Mucosa of rectum (tissue), 2 donors: ENCODE measurements at regions not wholly inside any gene's neighbourhood (a gene's known extent, or its start where the extent isn't known, plus 50 kb on each side); places are given as distances from the start of the nearest gene placed in this dataset.

ENCODE experiments used
- H3K27ac ChIP-seq, 2 donors: one replicate each; pipeline ENCODE4 v1.7.0; 2013; ENCODE audit warnings: inconsistent platforms in 2 of 2, low read depth in 2 of 2, low read length in 2 of 2
- H3K27me3 ChIP-seq, 2 donors: one replicate each; pipeline ENCODE4 v1.7.0; 2013; ENCODE audit warnings: low read length in 2 of 2; ENCODE audit not compliant: control insufficient read depth in 2 of 2, insufficient read depth in 2 of 2
- H3K36me3 ChIP-seq, 2 donors: one replicate each; pipeline ENCODE4 v1.7.0; 2013; ENCODE audit warnings: low read length in 2 of 2; ENCODE audit not compliant: control insufficient read depth in 2 of 2, insufficient read depth in 2 of 2
- H3K4me1 ChIP-seq, 2 donors: one replicate each; pipeline ENCODE4 v1.7.0; 2013; ENCODE audit warnings: low read length in 2 of 2, mild to moderate bottlenecking in 1 of 2; ENCODE audit not compliant: control insufficient read depth in 2 of 2, insufficient read depth in 2 of 2
- H3K4me3 ChIP-seq, 2 donors: one replicate each; pipeline ENCODE4 v1.7.0; 2013; ENCODE audit warnings: low read length in 2 of 2
- H3K9ac ChIP-seq, 2 donors: one replicate each; pipeline ENCODE4 v1.7.0; 2013; ENCODE audit warnings: low read length in 2 of 2, low read depth in 1 of 2, mild to moderate bottlenecking in 1 of 2
- H3K9me3 ChIP-seq, 2 donors: one replicate each; pipeline ENCODE4 v1.7.0; 2013; ENCODE audit warnings: low read length in 2 of 2; ENCODE audit not compliant: control insufficient read depth in 2 of 2
- donor health status: healthy.
- donor health status: Normal muscosa, but diverticular disease.

- H3K4me3 ChIP-seq = no peak overlapping the region
- no peaks in the 10 kb centered on the region for H3K36me3 ChIP-seq
- no peaks in the 10 kb centered on the region for H3K4me1 ChIP-seq
- H3K9ac ChIP-seq = no peak overlapping the region
- no peaks in the 10 kb centered on the region for H3K9me3 ChIP-seq
- no peaks in the 10 kb centered on the region for H3K27me3 ChIP-seq
- no peak overlapping the region for H3K27ac ChIP-seq
Measured at GRCh38 chr2:217501887-217502286, 500.9 kb downstream of the TNS1 start.

DNA sequence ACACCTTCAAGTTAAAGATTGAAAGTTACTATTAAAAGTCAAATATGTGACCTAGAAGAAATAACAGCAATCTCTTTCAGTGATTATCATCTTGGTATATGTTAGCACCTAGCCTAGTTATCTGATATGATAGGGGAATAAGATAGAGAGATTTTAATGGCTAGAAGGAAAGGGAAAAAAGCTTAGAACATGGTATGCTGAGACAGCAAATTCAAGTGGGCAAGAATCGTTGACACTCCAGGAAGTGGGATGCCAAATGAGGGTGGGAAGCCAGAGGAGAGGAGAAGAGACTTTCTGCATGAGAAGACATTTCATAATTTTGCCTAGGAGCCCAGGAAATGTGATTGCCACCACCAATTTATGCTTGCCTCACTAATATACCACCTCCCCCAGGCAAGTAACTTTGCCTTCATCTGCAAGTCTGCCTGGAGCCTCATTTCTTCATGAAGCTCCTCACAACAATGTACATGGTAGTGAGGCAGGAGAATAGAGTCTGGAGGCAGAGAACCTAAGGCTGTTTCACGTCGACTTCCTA, 504.9 kb downstream of the TNS1 start:
- Histone ChIP-seq H3K9ac (no peak overlapping the region), H3K27me3 (no peaks in the 10 kb centered on the region), H3K9me3 (no peaks in the 10 kb centered on the region), H3K4me3 (no peak overlapping the region), H3K27ac (no peak overlapping the region), H3K4me1 (no peaks in the 10 kb centered on the region), H3K36me3 (no peaks in the 10 kb centered on the region)

DNA sequence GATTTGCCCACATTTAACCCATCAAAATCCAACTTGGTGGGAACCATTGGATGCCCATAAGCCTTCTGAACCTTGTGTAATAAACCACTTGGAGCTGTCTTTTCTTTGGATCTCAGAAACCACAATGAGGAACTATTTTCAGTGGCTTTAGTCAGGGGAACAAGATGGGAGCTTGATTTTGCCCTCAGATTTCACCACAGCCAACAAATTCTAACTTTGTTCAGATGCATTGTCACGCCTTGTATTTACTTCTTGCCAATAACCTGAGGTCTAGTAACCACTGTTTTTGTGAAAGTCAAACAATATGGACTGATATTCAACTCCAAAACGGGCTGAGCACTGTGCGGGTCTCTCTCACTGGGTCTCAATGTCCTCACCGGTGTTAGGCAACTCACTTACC, 508.2 kb downstream of the TNS1 start:
- Histone ChIP-seq H3K4me1 (no peaks in the 10 kb centered on the region), H3K27ac (no peak overlapping the region), H3K27me3 (no peaks in the 10 kb centered on the region), H3K4me3 (no peak overlapping the region), H3K9ac (no peak overlapping the region), H3K36me3 (no peaks in the 10 kb centered on the region), H3K9me3 (no peaks in the 10 kb centered on the region)

DNA sequence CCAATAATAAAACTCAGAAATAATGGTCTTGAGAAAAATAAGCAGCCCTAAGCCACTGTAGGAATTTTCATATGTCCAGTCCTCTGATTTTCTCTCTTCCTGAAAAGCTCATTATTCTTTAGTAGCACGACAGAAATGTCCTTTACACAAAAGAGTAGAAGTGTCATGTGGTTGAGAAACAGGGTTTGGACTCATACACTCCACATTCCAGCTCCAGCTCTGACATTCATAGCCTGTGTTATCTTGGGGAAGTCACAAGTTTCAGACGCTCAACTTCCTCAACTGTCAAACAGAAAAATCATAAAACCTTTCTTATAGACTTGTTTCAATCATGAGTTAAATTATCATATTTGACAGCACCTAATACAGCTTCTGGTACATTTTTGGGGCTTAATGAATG, 511.5 kb downstream of the TNS1 start:
- Histone ChIP-seq H3K27me3 (no peaks in the 10 kb centered on the region), H3K9ac (no peak overlapping the region), H3K36me3 (no peaks in the 10 kb centered on the region), H3K4me3 (no peak overlapping the region), H3K27ac (no peak overlapping the region), H3K4me1 (no peaks in the 10 kb centered on the region), H3K9me3 (no peaks in the 10 kb centered on the region)

DNA sequence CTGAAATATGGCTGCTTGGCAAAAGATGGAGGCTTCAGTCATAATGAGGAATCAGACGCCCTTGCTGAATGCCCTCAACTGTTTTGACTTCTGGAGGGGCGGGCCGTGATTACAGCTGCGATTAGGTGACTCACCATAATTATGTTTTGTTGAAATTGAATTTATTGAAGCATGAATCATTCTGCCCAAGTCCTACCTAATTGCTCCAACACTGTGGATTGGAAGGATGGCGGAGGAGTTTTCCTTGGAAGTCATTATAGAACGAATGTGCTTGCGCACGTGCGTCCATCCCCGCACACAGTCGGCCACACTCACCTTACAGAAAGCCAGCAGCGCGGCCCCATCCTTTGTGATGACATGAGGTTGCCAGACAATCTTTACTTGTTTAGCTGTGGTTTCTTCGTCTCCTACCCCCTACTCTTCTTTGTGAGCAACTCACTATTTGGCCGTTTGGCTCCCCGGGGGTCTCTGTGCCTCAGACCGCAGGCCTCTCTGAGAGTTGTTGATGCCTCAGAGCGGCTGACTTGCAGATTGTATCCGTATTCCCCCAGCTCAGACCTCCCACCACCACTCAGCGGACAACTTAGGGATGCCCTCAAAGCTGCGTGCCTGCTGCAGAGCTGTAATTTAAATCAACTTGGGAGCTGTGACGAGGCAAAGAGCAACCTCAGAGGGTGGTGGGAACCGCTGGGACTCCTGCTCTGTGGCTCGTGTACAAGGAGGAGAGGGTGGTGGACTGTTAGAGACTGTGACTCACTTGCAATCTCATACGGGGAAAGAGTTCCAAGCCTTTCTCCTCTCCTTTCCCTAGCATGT, 513.4 kb downstream of the TNS1 start:
- H3K9me3 ChIP-seq = no peaks in the 10 kb centered on the region
- no peaks in the 10 kb centered on the region for H3K27me3 ChIP-seq
- no peaks in the 10 kb centered on the region for H3K4me1 ChIP-seq
- no peak overlapping the region for H3K9ac ChIP-seq
- no peak overlapping the region for H3K4me3 ChIP-seq
- no peak overlapping the region for H3K27ac ChIP-seq
- H3K36me3 ChIP-seq = no peaks in the 10 kb centered on the region

GRCh38 chr2:217484046-217484445, 518.7 kb downstream of the TNS1 start:
- no peak overlapping the region for H3K4me3 ChIP-seq
- H3K9ac ChIP-seq = no peak overlapping the region
- no peaks in the 10 kb centered on the region for H3K27me3 ChIP-seq
- no peaks in the 10 kb centered on the region for H3K9me3 ChIP-seq
- H3K4me1 ChIP-seq = no peaks in the 10 kb centered on the region
- no peaks in the 10 kb centered on the region for H3K36me3 ChIP-seq
- no peak overlapping the region for H3K27ac ChIP-seq

- Histone ChIP-seq H3K36me3 (no peaks in the 10 kb centered on the region), H3K9me3 (no peaks in the 10 kb centered on the region), H3K9ac (no peak overlapping the region), H3K4me3 (no peak overlapping the region), H3K27ac (no peak overlapping the region), H3K4me1 (no peaks in the 10 kb centered on the region), H3K27me3 (no peaks in the 10 kb centered on the region)
Measured at GRCh38 chr2:217482056-217482710, 520.6 kb downstream of the TNS1 start.

DNA sequence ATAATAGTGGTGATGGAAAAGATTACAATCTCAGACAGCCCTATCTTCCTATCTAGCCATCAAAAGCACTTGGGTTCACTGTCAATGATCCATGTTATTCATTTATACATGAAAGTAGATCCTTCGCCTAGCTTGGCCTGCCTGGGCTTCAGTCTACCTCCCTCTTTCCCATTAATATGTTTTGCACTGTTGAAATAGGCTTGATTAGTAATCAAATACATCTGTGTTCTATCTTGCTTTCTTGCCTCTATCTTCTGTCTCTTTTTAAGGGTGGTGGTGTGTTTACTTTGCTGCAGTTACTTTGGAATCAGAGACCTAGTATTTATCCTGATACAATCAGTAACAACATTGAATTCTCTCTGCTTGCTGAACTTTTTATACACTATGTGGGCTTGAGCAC, 521.2 kb downstream of the TNS1 start:
- no peaks in the 10 kb centered on the region for H3K36me3 ChIP-seq
- no peaks in the 10 kb centered on the region for H3K4me1 ChIP-seq
- H3K27ac ChIP-seq = no peak overlapping the region
- H3K4me3 ChIP-seq = no peak overlapping the region
- no peak overlapping the region for H3K9ac ChIP-seq
- no peaks in the 10 kb centered on the region for H3K9me3 ChIP-seq
- no peaks in the 10 kb centered on the region for H3K27me3 ChIP-seq

DNA sequence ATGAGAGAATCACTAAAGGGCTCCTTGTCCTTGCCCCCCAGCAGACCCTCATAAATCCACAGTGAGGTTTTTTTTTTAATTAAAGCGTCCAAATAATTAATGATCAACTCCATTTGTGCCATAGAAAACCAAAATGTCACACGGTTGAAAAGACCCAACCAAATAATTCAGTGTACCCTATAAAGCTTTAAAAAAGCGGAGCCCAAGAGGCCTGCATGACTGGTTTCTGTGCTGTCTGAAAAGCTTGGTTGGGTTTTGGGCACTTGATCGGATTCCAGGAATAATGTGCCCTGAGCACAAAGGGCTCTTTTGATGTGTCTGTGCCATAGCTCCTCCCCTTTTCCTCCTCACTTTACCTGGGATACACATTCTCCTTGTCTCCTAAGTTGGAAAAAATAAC, 523.2 kb downstream of the TNS1 start:
- Histone ChIP-seq H3K9me3 (no peaks in the 10 kb centered on the region), H3K9ac (no peak overlapping the region), H3K27me3 (no peaks in the 10 kb centered on the region), H3K4me1 (no peaks in the 10 kb centered on the region), H3K4me3 (no peak overlapping the region), H3K27ac (no peak overlapping the region), H3K36me3 (no peaks in the 10 kb centered on the region)

DNA sequence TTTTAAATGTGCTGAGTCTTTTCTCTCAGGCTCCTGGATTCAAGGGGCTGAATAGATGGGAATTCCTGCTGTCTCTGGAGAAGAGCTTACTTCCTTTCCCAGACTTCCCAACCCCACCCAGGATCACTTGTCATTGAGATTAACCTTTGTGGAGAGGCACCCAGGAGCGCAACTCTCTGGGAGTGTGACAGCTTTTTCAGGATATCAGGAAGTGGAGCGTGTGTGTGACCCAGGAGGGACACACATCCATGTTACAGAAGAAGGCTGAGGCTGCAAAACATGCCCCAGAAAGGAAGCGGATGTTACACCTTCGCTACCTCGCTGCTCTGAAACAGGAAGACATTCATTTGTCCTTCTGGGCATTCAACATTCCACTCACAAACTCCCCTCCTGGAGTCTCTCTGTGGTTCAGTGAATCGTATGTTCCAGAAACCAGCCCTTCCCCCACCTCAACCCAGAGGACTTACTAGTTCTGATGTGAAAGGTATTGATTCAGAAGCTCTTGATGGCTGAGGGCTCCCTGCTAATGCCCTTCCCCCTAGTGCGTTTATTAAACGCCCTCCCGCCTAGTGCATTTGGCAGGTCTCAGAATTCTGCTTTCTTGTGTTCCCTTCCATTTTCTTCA, 523.9 kb downstream of the TNS1 start:
- Histone ChIP-seq H3K4me1 (no peaks in the 10 kb centered on the region), H3K36me3 (no peaks in the 10 kb centered on the region), H3K9ac (no peak overlapping the region), H3K27me3 (no peaks in the 10 kb centered on the region), H3K9me3 (no peaks in the 10 kb centered on the region), H3K27ac (no peak overlapping the region), H3K4me3 (no peak overlapping the region)
